SK-N-MC (cell line): ENCODE measurements at regions not wholly inside any gene's neighbourhood (a gene's known extent, or its start where the extent isn't known, plus 50 kb on each side); places are given as distances from the start of the nearest gene placed in this dataset.

Experiments
- DNase-seq: peaks from one replicate; pipeline ENCODE4 v3.0.0-alpha.2; 2011; ENCODE audit warnings: low read depth, low spot score
- H3K27ac ChIP-seq: fragments of 200-600 bp; sonication (generic); 2 replicates; pipeline ENCODE4 v1.5.1; 2016; ENCODE audit warnings: mixed run types
- H3K36me3 ChIP-seq: fragments of 200-600 bp; sonication (generic); 2 replicates; pipeline ENCODE4 v1.6.1; 2017; ENCODE audit warnings: antibody characterized with exemption, low read length, mixed read lengths; ENCODE audit not compliant: insufficient read depth
- H3K4me3 ChIP-seq: fragments of 200-600 bp; sonication (generic); 2 replicates; pipeline ENCODE4 v1.5.1; 2016
- H3K9ac ChIP-seq: fragments of 200-600 bp; sonication (generic); 2 replicates; pipeline ENCODE4 v1.8.0; 2017; ENCODE audit warnings: mixed run types, mixed read lengths; ENCODE audit not compliant: insufficient read length
- H3K9me3 ChIP-seq: fragments of 200-600 bp; sonication (generic); 2 replicates; pipeline ENCODE4 v1.6.1; 2017; ENCODE audit warnings: low read depth, mild to moderate bottlenecking, antibody characterized with exemption, low read length, moderate library complexity, mixed read lengths
- EZH2 ChIP-seq: fragments of 200-600 bp; sonication (generic); IDR thresholded peaks from one replicate; pipeline ENCODE4 v1.6.1; 2017; ENCODE audit warnings: antibody characterized with exemption
- FOXP2 ChIP-seq: optimal IDR thresholded peaks from 2 replicates; pipeline ENCODE3; 2011; ENCODE audit warnings: mild to moderate bottlenecking, moderate library complexity; ENCODE audit not compliant: insufficient read depth; ENCODE audit errors: extremely low read length, control extremely low read depth
- POLR2AphosphoS5 ChIP-seq: IDR thresholded peaks from 2 replicates; pipeline ENCODE4 v1.6.1; 2012; ENCODE audit warnings: mild to moderate bottlenecking, low read depth, low read length, borderline replicate concordance

DNA sequence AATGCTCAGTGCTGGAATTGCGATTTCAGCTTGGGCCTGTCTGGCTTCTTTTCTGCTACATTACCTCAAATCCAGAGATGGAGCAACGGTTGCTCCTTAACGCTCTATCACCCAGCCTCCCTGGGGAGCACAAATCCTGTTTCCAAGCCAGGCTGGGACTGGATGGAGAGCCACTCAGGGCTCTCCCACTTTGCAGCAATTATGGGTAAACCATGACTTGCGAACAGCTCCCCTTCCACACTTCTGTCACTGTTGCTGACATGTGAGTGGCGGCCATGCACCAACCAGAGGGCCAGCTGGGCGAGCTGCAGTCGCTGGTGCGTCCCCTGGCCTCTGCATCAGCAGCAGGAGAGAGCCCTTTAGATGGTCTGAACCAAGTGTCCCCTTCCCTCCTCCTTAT, 65.1 kb upstream of the RAB4A start:
- DNase-seq: no peak
- Histone ChIP-seq H3K27ac (peak overlapping the region; percentile 99), H3K4me3 (peak overlapping the region; percentile 68), H3K9me3 (no peaks in the 10 kb centered on the region), H3K36me3 (no peaks in the 10 kb centered on the region), H3K9ac (peak overlapping the region; percentile 67)
- TF ChIP-seq POLR2AphosphoS5 (no peak), FOXP2 (no peak), EZH2 (no peak)

DNA sequence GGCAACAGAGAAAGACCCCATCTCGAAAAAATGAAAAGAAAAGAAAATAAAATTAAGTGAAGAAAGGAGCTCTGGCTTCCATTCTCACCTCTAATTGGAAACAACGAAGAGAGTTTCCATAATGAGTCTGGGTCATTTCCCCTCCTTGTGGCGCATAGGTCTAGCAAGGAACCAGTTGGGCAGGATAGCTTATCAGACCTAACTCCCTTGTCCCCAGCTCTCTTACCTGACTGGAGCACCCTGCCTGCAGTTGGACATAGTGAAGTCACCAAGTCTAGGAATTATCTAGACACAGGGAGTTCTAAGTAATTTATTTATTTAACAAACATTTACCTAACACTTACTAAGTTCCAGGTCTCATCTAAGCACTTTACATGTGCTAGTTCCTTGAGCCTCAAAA, 63.0 kb upstream of the RAB4A start:
- no peak overlapping the region for H3K9ac ChIP-seq
- H3K36me3 ChIP-seq: no peaks in the 10 kb centered on the region
- H3K27ac ChIP-seq: no peak overlapping the region
- no peak for TF ChIP-seq POLR2AphosphoS5
- no peaks in the 10 kb centered on the region for H3K9me3 ChIP-seq
- H3K4me3 ChIP-seq: no peak overlapping the region
- no peak for DNase-seq

GRCh38 chr1:229208481-229208880, 62.4 kb upstream of the RAB4A start:
- Histone ChIP-seq H3K9ac (no peak overlapping the region), H3K27ac (no peak overlapping the region), H3K36me3 (no peaks in the 10 kb centered on the region), H3K9me3 (no peaks in the 10 kb centered on the region), H3K4me3 (no peak overlapping the region)
- DNase-seq: no peak
- TF ChIP-seq FOXP2 (no peak), POLR2AphosphoS5 (no peak), EZH2 (no peak)

GRCh38 chr1:229209386-229209785, 61.5 kb upstream of the RAB4A start:
- no peak for DNase-seq
- H3K36me3 ChIP-seq: no peaks in the 10 kb centered on the region
- H3K9me3 ChIP-seq: no peaks in the 10 kb centered on the region
- H3K9ac ChIP-seq: no peak overlapping the region
- no peak overlapping the region for H3K4me3 ChIP-seq
- TF ChIP-seq EZH2 (no peak), FOXP2 (no peak), POLR2AphosphoS5 (no peak)
- H3K27ac ChIP-seq: no peak overlapping the region

DNA sequence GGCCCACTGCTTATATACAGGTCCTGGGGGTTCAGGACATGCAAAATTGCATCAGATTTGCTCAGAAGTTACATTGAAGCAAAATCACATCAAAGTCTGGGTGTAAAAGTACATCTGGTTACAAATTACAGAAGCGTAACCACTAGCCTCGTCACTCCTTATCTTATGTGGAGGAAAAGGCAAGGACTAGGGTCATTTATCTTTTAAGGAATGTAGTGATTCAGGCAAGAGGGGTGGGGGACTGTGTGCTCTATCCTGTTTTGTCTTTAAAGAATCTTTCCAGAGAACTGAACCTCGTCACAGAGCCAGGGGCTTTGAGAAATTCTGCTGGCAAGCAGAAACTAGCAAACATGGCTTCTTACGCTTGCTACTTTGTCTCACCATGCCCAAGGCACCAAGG, 61.1 kb upstream of the RAB4A start:
- H3K9ac ChIP-seq: no peak overlapping the region
- no peak overlapping the region for H3K27ac ChIP-seq
- H3K9me3 ChIP-seq: no peaks in the 10 kb centered on the region
- no peak for TF ChIP-seq POLR2AphosphoS5
- no peak for TF ChIP-seq FOXP2
- no peak for TF ChIP-seq EZH2
- H3K36me3 ChIP-seq: no peaks in the 10 kb centered on the region
- no peak for DNase-seq
- H3K4me3 ChIP-seq: no peak overlapping the region

DNA sequence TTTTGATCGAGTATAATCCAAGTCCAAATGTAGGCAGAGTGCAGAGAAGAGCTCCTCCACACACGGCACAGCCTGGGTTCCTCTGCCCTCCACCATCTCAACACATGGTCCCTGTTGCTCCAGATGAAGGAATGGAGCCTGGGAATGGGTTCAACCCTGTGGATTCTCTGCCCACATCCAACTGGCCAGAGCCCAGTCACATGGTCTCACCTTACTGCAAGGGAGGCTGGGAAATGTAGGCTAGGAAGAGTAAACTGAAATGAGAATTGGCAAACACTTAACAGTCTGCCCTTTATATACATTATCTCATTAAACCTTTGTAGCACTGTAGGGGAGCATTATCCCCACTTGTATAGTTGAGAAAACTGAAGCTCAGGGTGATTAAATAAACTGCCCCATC, 60.1 kb upstream of the RAB4A start:
- no peak overlapping the region for H3K9ac ChIP-seq
- DNase-seq: no peak
- H3K27ac ChIP-seq: no peak overlapping the region
- no peaks in the 10 kb centered on the region for H3K9me3 ChIP-seq
- no peak overlapping the region for H3K4me3 ChIP-seq
- no peak for TF ChIP-seq POLR2AphosphoS5
- TF ChIP-seq FOXP2: no peak
- no peak for TF ChIP-seq EZH2
- H3K36me3 ChIP-seq: no peaks in the 10 kb centered on the region

- Histone ChIP-seq H3K9me3 (no peaks in the 10 kb centered on the region), H3K36me3 (no peaks in the 10 kb centered on the region), H3K9ac (no peak overlapping the region), H3K4me3 (no peak overlapping the region), H3K27ac (no peak overlapping the region)
- DNase-seq: no peak
- TF ChIP-seq POLR2AphosphoS5 (no peak), EZH2 (no peak), FOXP2 (no peak)
Observed at GRCh38 chr1:229213797-229214196, 57.1 kb upstream of the RAB4A start.

GRCh38 chr1:229217716-229218115, 53.2 kb upstream of the RAB4A start:
- Histone ChIP-seq H3K9me3 (no peaks in the 10 kb centered on the region), H3K27ac (no peak overlapping the region), H3K9ac (no peak overlapping the region), H3K4me3 (no peak overlapping the region), H3K36me3 (no peaks in the 10 kb centered on the region)
- no peak for TF ChIP-seq FOXP2
- no peak for TF ChIP-seq EZH2
- TF ChIP-seq POLR2AphosphoS5: no peak
- DNase-seq: no peak

DNA sequence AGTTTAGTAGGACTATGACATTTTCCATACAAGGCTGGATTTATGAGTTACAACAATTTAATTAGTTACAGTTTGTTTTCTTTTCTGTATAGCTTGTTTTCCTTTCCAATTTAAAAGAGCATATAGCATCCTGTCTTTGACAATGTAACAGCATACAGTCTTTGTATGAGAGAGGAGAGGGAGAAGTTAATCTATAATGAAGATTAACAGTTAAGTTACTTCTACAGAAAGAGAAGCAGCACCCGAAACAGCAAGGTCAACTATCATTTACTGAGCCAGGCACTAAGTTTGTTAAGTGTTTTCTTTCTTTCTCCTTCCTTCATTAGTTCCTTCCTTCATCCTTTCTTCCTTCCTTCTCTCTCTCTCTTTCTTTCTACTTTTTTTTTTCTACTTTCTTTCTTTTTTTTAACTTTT, 52.3 kb upstream of the RAB4A start:
- H3K36me3 ChIP-seq: no peaks in the 10 kb centered on the region
- H3K4me3 ChIP-seq: no peak overlapping the region
- no peak overlapping the region for H3K9ac ChIP-seq
- no peak overlapping the region for H3K27ac ChIP-seq
- no peaks in the 10 kb centered on the region for H3K9me3 ChIP-seq
- TF ChIP-seq FOXP2 (no peak), EZH2 (no peak), POLR2AphosphoS5 (no peak)
- DNase-seq: no peak
